HG03097 (cell line): ENCODE measurements at regions not wholly inside any gene's neighbourhood (a gene's known extent, or its start where the extent isn't known, plus 50 kb on each side); places are given as distances from the start of the nearest gene placed in this dataset.
"Not testable (repeated sequence)": the region's sequence is repeated elsewhere in the genome, so short reads cannot be mapped to it uniquely, and the experiment has no call there.

Experiments used
- ATAC-seq: cut with Tn5 transposase; IDR thresholded peaks from one replicate; pipeline ENCODE4 v1.9.1; 2021; ENCODE audit not compliant: unreplicated experiment, low FRiP score

GRCh38 chr5:111921691-111922090 is 164.7 kb upstream of the NREP start:
- ATAC-seq = not testable (repeated sequence)

GRCh38 chr5:111914966-111915636 is 158.1 kb upstream of the NREP start:
- no peak for ATAC-seq

GRCh38 chr5:111902436-111902835 is 145.4 kb upstream of the NREP start:
- no peak for ATAC-seq

- ATAC-seq = no peak
These were observed 144.3 kb upstream of the NREP start for GRCh38 chr5:111901296-111901695.

- ATAC-seq = no peak
These were observed 136.0 kb upstream of the NREP start for GRCh38 chr5:111892949-111893348.

- ATAC-seq = no peak
These were observed 130.7 kb upstream of the NREP start for GRCh38 chr5:111887706-111888105.

GRCh38 chr5:111869681-111870080 is 112.7 kb upstream of the NREP start:
- no peak for ATAC-seq

- ATAC-seq = no peak
These were observed 108.4 kb upstream of the NREP start for GRCh38 chr5:111865356-111865755.

GRCh38 chr5:111863801-111864200 is 106.8 kb upstream of the NREP start:
- ATAC-seq = no peak

GRCh38 chr5:111859533-111860270 is 102.7 kb upstream of the NREP start:
- ATAC-seq = no peak

- no peak for ATAC-seq
These were observed 102.0 kb upstream of the NREP start for GRCh38 chr5:111859031-111859430.

- no peak for ATAC-seq
These were observed 100.6 kb upstream of the NREP start for GRCh38 chr5:111857623-111858022.

- no peak for ATAC-seq
These were observed 100.0 kb upstream of the NREP start for GRCh38 chr5:111856876-111857466.

- ATAC-seq = no peak
These were observed 98.4 kb upstream of the NREP start for GRCh38 chr5:111855356-111855755.

- no peak for ATAC-seq
These were observed 97.2 kb upstream of the NREP start for GRCh38 chr5:111854186-111854585.

- ATAC-seq = peak; percentile 84
These were observed 96.8 kb upstream of the NREP start for GRCh38 chr5:111853748-111854147.

GRCh38 chr5:111851631-111852548 is 94.9 kb upstream of the NREP start:
- no peak for ATAC-seq

GRCh38 chr5:111848476-111848875 is 91.5 kb upstream of the NREP start:
- no peak for ATAC-seq

GRCh38 chr5:111847052-111847925 is 90.3 kb upstream of the NREP start:
- no peak for ATAC-seq
